ENCODE measurements at regions not wholly inside any gene's neighbourhood (a gene's known extent, or its start where the extent isn't known, plus 50 kb on each side); places are given as distances from the start of the nearest gene placed in this dataset.
A peak's percentile ranks its signal among the peaks of the same experiment; 100 is the strongest.

DNA sequence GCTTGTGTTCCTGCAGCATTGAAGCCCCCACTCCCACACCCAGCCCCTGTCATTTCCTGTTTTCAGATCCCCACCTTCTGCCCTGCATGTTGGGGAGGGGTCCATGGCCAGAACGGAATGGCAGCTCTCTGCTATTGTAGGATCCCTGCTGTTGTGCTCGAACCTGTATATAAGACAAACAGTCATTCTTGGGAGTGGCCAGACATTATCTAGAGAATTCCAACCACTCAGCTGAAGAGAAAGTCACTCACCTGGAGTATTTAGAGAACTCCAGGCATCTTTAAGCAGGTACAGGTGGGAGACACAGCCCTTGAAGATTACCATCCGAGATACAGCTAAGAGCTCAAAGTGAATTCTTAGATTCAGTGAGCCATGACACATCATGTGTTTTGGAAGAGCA lies 96.1 kb downstream of the C9orf152 start:
- Histone ChIP-seq H3K9me3 (replicated peaks; ENCODE audit: control insufficient read depth, insufficient read depth, low read length) (no peaks in the 10 kb centered on the region), H3K4me1 (ENCODE audit: control insufficient read depth, extremely low read depth, insufficient read depth, low read length) (peaks cover 35% of the 10 kb centered on the region), H3K27me3 (ENCODE audit: control insufficient read depth in 2 of 2, insufficient read depth in 2 of 2, low read length in 2 of 2) (no peaks in the 10 kb centered on the region), H2AFZ (ENCODE audit: low read depth, low read length) (no peak overlapping the region), H3K36me3 (ENCODE audit: control insufficient read depth in 2 of 2, extremely low read depth in 1 of 2, insufficient read depth in 2 of 2, low read length in 2 of 2) (peaks cover 2 to 4% of the 10 kb centered on the region in 2 experiments), H3K9me1 (replicated peaks; ENCODE audit: control insufficient read depth, extremely low read depth, insufficient read depth, low read length) (no peaks in the 10 kb centered on the region), H3K9ac (replicated peaks; ENCODE audit: extremely low read depth, insufficient read depth, low read length) (no peak overlapping the region), H3K79me2 (ENCODE audit: control insufficient read depth, insufficient read depth, low read length) (peaks cover 92% of the 10 kb centered on the region), H3K27ac (ENCODE audit: insufficient read depth, low read depth, low read length) (no peak overlapping the region), H4K20me1 (replicated peaks; ENCODE audit: control insufficient read depth, extremely low read depth, insufficient read depth, low read length) (peaks cover 7% of the 10 kb centered on the region), H3K4me2 (ENCODE audit: insufficient read depth, low read length) (no peak overlapping the region), H3K4me3 (replicated peaks in 1 of 3; ENCODE audit: insufficient read depth in 1 of 3, low read depth in 1 of 3, low read length in 3 of 3) (no peak overlapping the region)
- intact Hi-C loops (cut with micrococcal nuclease) = no loop called here
- CTCF ChIA-PET = interaction anchor here (0.7 to 2.3 kb wide), 8 partner anchors 9 to 208 kb away, joined by 3 to 10 read pairs (median 4); no protein-coding TSS in a partner anchor
- POLR2A ChIA-PET = no interaction called here
- no peak for FAIRE-seq
- DNase-seq (ENCODE audit: low read depth, low spot score) = no peak
- dilution Hi-C loops (cut with MboI; ENCODE audit: extremely low pct_ligation_motif_present, low sequenced_read_pairs) = no loop called here
- no TSS peak for BruUV-seq (replicated peaks)
- TF ChIP-seq GATA2 (IDR thresholded peaks at IDR 0.05; ENCODE audit: insufficient read depth, insufficient read length, low read depth, low read length) (no peak), POLR2AphosphoS5 (IDR thresholded peaks at IDR 0.05; ENCODE audit: insufficient read depth, low read depth, low read length) (peak; percentile 6)
- TF ChIP-seq, protein P1, sequence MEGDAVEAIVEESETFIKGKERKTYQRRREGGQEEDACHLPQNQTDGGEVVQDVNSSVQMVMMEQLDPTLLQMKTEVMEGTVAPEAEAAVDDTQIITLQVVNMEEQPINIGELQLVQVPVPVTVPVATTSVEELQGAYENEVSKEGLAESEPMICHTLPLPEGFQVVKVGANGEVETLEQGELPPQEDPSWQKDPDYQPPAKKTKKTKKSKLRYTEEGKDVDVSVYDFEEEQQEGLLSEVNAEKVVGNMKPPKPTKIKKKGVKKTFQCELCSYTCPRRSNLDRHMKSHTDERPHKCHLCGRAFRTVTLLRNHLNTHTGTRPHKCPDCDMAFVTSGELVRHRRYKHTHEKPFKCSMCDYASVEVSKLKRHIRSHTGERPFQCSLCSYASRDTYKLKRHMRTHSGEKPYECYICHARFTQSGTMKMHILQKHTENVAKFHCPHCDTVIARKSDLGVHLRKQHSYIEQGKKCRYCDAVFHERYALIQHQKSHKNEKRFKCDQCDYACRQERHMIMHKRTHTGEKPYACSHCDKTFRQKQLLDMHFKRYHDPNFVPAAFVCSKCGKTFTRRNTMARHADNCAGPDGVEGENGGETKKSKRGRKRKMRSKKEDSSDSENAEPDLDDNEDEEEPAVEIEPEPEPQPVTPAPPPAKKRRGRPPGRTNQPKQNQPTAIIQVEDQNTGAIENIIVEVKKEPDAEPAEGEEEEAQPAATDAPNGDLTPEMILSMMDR (IDR thresholded peaks at IDR 0.05; ENCODE audit: extremely low read depth in 1 of 2, insufficient read depth in 1 of 2, low read depth in 1 of 2, low read length in 2 of 2) = no peak

DNA sequence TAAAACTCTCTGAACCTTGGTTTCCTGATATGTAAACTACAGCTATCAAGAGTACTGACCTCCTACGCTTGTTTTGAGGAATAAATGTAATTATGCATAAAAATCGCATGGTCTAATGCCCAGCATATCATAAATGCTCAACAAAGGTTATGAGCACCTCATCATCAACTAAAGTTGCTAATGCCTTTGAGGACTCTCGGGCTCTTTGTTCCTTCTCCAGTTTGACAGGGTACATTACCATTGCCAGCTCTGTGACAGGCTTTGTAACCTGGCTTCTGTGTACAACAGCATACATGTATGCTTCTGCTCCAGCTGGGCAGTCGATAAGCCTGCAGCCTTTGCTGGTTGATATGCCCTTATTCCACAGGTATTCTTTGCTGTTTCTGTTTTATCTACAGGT lies 95.2 kb downstream of the C9orf152 start:
- ChIA-PET POLR2A (interaction anchor here (0.6 to 0.7 kb wide), 2 partner anchors 14 to 234 kb away, joined by 3 to 5 read pairs; no protein-coding TSS in a partner anchor), CTCF (interaction anchor here (0.7 to 2.3 kb wide), 5 partner anchors 8 to 40 kb away, joined by 3 to 10 read pairs (median 3); no protein-coding TSS in a partner anchor)
- Histone ChIP-seq H3K9ac (replicated peaks; ENCODE audit: extremely low read depth, insufficient read depth, low read length) (no peak overlapping the region), H3K36me3 (ENCODE audit: control insufficient read depth in 2 of 2, extremely low read depth in 1 of 2, insufficient read depth in 2 of 2, low read length in 2 of 2) (peaks cover 2 to 4% of the 10 kb centered on the region in 2 experiments), H4K20me1 (replicated peaks; ENCODE audit: control insufficient read depth, extremely low read depth, insufficient read depth, low read length) (peaks cover 7% of the 10 kb centered on the region), H2AFZ (ENCODE audit: low read depth, low read length) (no peak overlapping the region), H3K4me1 (ENCODE audit: control insufficient read depth, extremely low read depth, insufficient read depth, low read length) (peaks cover 35% of the 10 kb centered on the region), H3K9me1 (replicated peaks; ENCODE audit: control insufficient read depth, extremely low read depth, insufficient read depth, low read length) (no peaks in the 10 kb centered on the region), H3K79me2 (ENCODE audit: control insufficient read depth, insufficient read depth, low read length) (peaks cover 93% of the 10 kb centered on the region), H3K4me3 (replicated peaks in 1 of 3; ENCODE audit: insufficient read depth in 1 of 3, low read depth in 1 of 3, low read length in 3 of 3) (no peak overlapping the region), H3K4me2 (ENCODE audit: insufficient read depth, low read length) (no peak overlapping the region), H3K27ac (ENCODE audit: insufficient read depth, low read depth, low read length) (no peak overlapping the region), H3K27me3 (ENCODE audit: control insufficient read depth in 2 of 2, insufficient read depth in 2 of 2, low read length in 2 of 2) (no peaks in the 10 kb centered on the region), H3K9me3 (replicated peaks; ENCODE audit: control insufficient read depth, insufficient read depth, low read length) (no peaks in the 10 kb centered on the region)
- no peak for TF ChIP-seq JUN (IDR thresholded peaks at IDR 0.05; ENCODE audit: borderline replicate concordance, insufficient read depth, insufficient read length, low read depth)
- no peak for TF ChIP-seq POLR2A (IDR thresholded peaks at IDR 0.05; ENCODE audit: low read depth, low read length)
- TF ChIP-seq, protein P1 (IDR thresholded peaks at IDR 0.05; ENCODE audit: extremely low read depth in 1 of 2, insufficient read depth in 1 of 2, low read depth in 1 of 2, low read length in 2 of 2) = no peak
- TF ChIP-seq, protein P2, sequence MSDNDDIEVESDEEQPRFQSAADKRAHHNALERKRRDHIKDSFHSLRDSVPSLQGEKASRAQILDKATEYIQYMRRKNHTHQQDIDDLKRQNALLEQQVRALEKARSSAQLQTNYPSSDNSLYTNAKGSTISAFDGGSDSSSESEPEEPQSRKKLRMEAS (IDR thresholded peaks at IDR 0.05; ENCODE audit: insufficient read depth, insufficient read length) = no peak
- TF ChIP-seq FOS (IDR thresholded peaks at IDR 0.05; ENCODE audit: borderline replicate concordance, insufficient read depth, low read length) = no peak
- TF ChIP-seq MYC (IDR thresholded peaks at IDR 0.05; ENCODE audit: low read depth, low read length) = no peak
- TF ChIP-seq GATA2 (IDR thresholded peaks at IDR 0.05; ENCODE audit: insufficient read depth, insufficient read length, low read depth, low read length) = no peak
- no peak for TF ChIP-seq POLR2AphosphoS5 (IDR thresholded peaks at IDR 0.05; ENCODE audit: insufficient read depth, low read depth, low read length)
- TF ChIP-seq EZH2 (IDR thresholded peaks at IDR 0.05; ENCODE audit: borderline replicate concordance, low read depth, low read length, severe bottlenecking) = no peak
- intact Hi-C loops (cut with micrococcal nuclease) (no loop called here), dilution Hi-C loops (cut with MboI; ENCODE audit: extremely low pct_ligation_motif_present, low sequenced_read_pairs) (no loop called here)
- no peak for DNase-seq (ENCODE audit: low read depth, low spot score)
- no peak for FAIRE-seq
- no TSS peak for BruUV-seq (replicated peaks)

All from endothelial cell of umbilical vein (primary cell).